Medulla oblongata (tissue), 1 donor: ENCODE measurements at regions not wholly inside any gene's neighbourhood (a gene's known extent, or its start where the extent isn't known, plus 50 kb on each side); places are given as distances from the start of the nearest gene placed in this dataset.
"Not testable (repeated sequence)": the region's sequence is repeated elsewhere in the genome, so short reads cannot be mapped to it uniquely, and the experiment has no call there.

Source experiments
- DNase-seq: peaks from one replicate; pipeline ENCODE4 v3.0.0-alpha.2; 2015; ENCODE audit errors: extremely low spot score

DNA sequence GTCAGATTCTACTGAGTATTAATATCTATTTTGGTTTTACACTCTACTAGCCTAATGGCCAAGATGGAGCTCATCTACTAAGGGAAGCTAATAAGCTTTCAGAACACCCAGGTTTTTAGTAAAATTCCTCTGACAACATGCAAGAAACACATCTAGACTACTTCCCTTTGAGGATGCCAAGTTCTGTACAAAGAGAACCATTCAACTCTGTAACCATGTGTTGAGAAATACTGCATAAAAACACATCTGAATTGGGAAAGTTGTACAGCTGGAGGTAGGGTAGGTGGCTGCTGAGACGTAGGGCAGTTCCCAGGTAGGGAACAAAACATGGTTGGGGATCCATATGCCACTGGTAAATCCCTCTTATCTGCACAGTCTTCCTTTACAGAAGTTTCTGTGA is 66.2 kb downstream of the SC5D start:
- no peak for DNase-seq

DNA sequence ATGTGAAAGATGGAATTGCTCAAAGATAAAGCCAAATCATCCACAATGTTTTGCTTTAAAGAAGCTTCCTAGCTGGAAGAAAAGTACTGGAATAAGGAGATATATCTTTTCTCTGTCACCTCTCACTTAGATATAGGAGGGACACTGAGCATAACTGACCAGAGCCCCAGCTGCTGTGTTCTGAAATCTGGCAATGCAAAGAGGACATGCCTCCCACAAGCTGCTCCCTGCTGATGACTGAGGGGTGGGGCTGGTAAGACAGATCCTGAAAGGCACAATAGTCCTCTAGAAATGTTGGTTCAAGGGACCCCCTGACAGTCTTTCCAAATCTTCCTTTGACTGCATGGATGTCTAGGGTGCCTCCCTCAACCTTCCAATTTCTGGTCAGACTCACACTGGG is 67.0 kb downstream of the SC5D start:
- no peak for DNase-seq

DNA sequence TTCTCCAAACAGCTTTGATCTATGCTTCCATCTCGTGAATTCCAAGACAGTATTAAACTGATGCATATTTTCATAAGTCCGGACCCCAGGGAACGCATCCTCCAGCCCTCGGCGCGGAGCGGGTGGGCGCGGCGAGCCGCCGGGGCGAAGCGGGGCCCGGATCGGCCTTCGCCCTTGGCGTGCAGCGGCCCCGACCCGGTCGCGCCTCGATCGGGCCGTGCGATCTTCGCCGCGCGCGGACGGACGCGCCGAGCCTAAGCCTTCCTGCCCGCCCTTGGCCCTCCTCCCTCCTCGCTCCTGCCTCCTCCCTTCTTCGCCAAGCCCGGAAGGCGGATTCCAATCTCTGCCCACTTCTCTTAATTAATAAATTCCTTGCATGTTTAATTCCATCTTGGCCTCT is 70.4 kb downstream of the SC5D start:
- not testable (repeated sequence) for DNase-seq

DNA sequence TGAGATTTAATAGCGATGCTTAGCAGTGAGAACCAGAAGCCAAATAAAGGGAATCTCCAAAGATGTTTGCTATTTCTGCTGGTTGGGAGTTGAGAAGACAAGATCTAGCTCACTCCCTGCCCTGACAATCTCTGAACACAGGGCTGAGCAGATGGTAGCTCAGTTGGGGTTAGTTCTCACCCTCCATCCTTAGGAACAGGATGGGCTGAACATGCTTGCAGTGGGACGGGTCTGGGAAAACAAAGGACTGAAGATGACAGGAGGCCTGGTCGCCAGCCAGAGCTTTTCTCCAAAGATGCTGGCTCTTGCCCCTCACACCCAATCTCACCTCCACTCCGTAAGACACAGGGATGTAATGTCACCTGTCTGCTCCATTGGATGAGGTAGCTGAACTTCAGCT is 72.7 kb downstream of the SC5D start:
- no peak for DNase-seq

DNA sequence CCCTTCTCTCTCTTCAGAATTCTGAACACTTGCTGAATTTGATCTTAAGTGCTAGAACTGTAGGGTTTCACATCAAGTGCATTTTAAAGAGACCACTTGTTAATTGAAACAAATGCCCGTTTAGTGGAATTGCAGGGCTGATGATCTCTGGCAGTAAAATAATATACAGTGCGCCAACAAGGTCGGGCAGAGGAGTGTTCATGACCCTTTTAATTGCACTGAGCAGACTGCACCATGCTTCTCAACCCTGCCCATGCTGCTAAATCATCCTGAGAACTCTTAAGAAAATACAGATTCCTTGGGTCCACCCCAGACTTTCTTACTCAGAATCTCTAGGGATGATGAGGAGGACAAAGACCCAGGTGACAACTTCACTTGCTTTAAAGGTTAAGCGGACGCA is 73.5 kb downstream of the SC5D start:
- DNase-seq, result no peak

DNA sequence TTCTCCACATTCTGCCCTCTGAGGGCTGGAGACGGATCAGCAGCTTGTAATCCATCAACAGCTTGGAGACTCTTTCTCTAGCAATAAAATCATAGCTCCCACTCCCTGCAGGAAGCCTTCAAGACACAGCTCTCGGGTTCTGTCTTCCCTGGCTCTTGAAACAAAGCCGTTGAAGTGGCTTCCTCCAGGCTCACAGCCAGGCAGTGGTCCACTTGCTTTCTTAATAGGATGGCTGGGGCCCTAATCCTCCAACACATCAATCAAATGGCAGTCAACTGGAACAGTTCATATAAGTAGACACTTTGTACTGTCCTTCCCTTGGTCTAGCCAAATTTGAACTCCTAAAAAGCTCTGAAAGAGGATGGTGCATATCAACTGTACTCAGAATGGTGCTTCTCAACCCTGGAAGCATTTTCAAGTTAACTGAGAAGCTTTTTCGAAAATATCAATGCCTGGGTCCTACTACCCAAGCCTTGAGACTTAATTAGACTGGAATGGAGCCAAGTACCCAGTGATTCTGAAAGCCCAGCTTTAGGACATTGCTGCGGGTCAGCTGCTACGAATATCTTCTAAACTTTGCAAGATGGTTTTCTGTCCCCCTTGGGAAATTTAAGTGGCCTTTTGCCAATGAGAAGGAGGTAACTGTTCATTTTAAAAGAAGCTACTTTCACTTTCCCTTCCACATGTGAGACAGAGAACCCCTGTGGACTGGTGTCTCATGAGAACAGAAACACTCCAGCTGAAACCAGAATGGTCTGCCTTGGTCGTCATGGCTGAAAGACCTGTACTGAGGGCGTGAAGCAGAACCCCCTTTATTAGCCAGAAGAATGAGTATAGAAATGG is 74.7 kb downstream of the SC5D start:
- DNase-seq, result peak; percentile 70

DNA sequence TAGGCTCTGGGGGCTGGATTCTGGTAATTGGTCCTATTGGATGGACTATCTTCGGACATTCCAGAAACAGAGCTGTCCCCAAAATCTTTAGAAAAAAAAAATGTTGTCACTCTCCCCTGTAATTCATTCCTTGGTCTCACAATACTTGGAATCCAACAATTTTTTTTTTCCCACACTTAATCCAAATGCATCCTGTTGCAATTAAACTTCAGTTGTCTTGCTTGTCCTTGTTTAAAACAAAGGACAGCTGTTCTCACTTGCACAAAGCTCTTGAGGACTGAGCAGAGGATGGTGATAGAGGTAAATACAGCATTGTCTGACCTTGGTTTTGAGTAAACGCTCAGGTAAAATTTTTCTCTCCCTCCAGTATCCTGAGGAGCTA is 75.3 kb downstream of the SC5D start:
- no peak for DNase-seq

DNA sequence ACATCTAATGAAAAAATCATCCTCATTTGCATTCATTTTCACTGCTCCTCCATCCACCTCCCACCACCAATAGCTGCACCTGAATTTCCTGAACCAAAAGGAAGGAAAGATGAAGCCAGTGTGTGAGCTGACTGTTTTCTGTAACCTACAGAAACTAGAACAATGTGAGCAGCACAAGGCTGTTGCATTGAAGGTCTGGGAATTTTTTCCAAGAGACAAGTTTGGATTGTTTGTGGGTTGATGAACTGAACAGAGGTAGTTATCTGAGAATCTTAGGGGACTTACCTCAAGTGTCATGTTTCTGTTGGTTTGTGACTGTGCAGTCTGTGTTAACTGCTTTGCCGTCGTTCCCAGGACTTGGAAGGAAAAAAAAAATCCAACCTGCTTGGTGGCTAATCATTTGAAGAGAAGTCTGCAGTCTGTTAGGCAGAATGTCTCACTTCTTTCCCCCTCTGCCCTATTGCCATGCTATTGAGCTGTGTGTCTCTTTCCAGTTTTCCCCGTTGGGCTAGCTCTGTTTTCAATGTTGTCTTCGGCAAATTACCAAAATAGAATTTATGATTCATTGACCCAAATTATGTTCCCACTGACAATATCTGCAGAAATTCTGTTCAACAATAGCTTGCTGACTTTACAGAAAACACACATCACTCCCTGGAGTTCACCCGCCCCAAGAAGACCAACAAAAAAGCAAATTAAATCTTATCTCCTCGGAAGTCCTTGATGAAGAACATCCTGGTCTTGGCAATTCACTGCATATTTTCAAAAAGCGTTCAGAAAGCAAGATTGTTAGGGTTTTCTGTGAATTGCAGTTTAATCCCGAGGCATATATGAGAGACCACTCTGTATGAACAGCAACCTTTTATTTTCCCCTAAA is 76.0 kb downstream of the SC5D start:
- no peak for DNase-seq

DNA sequence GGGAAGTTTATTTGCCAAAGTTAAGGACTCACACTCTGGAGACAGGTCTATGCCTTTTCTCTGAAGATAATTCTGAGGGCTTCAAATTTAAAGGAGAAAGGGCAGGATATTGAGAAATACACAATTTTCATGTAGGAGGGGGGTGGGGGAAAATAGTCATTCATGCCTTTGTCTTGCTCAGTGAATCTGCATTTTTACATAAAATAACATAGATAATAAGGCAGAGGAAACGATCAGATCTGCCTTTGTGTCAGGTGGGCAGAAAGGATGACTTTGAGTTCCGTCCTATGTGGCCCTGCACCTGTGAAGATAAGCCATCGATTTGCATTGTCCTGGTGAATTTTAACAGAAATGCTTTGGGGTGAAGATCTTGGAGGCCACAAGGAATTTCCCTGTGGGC is 76.8 kb downstream of the SC5D start:
- DNase-seq, result no peak

DNA sequence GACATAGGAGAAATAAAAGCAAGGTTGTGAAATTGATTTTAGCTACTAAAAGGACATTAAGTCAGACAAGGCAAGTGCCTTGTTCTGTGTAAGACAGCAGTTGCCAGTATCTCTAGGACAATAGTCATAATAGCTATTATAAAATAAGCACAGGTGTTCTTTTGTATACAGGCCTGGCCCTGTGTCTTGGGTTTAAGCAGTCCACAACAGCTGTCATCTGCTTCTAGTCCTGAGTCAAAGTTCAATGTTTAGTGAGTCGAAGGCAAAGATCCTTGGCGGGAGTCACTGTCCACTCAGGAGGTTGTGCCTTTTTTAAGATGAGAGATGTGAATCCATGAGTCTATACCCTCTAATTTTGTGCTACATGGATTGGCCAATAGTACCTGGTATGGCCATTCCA is 79.5 kb downstream of the SC5D start:
- DNase-seq, result no peak

DNA sequence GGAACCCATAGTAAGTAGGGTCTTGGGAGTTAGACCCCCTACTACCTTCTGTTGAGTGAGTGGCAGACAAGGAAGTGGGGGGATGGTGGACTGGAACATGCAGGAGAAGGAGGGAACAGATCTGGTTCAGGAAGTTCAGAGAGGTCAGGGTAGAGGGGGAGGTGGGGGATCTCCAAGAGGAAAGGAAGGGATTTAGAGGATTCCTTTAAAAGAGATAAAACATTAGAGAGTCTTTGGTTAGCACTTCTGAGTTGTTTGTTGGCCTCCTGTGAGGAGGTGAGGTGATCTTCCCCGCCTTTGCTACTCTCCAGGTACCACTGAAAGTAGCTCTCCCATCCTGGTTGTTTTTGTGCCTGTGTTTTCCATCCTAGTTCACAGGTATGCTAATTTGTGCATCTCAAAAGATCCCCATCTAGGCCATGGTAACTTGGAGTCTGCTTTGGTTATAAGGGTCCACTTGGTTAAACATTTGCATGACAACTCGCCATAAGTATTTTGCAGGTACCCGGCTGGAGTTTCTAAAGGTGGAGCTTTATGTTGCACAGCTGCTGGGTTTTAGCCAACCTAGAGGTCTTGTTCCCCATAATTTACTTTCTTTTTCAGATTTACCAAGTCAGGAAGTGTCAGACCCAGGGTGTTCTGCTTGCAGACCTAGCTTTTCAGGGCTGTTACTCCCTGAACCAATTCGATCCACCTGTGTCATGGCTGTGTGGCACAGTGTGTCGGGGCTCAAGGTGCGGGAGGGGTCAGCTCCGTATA is 79.3 kb upstream of the SORL1 start:
- no peak for DNase-seq

DNA sequence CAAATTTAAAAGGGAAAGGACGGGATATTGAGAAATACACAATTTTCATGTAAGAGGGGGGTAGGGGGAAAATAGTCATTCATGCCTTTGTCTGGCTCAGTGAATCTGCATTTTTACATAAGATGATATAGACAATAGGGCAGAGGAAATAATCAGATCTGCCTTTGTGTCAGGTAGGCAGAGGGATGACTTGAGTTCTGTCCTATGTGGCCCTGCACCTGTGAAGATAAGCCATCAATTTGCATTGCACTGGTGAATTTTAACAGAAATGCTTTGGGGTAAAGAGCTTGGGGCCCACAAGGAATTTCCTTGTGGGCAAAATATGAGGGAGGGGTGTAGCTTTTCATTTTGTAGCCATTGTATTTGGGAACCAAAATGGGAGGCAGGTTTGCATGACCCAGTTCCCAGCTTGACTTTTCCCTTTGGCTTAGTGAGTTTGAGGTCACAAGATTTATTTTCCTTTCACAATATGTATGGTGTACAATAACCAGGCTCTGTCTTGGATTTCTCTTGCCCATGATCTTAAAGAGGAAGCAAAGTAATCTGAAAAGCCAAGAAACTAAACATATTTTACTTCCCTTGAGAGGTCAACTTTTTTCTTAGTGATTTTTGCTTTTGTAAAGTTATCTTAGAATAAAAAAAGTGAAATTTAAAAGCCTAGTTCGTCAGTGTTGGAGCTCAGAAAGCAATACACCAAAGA is 77.7 kb upstream of the SORL1 start:
- no peak for DNase-seq

DNA sequence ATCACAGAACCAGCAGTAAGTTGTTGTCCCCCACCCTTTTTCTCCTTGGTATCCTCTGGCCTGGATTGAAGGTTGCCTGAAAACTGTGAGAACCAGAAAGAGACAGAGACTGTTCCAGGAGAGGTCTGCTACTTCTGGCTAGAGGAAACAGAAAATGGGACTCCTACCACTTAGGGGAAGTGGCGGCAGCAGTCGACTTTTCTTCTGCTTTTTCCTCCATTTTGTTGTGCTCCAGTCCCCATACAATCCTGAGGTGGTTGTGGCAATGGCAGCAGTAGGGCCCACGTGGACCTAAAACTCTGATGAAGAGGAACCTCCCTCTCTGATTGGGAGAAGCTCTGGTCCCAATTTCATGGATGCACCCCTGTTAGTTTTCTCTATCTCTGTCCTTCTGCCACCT is 76.0 kb upstream of the SORL1 start:
- no peak for DNase-seq

DNA sequence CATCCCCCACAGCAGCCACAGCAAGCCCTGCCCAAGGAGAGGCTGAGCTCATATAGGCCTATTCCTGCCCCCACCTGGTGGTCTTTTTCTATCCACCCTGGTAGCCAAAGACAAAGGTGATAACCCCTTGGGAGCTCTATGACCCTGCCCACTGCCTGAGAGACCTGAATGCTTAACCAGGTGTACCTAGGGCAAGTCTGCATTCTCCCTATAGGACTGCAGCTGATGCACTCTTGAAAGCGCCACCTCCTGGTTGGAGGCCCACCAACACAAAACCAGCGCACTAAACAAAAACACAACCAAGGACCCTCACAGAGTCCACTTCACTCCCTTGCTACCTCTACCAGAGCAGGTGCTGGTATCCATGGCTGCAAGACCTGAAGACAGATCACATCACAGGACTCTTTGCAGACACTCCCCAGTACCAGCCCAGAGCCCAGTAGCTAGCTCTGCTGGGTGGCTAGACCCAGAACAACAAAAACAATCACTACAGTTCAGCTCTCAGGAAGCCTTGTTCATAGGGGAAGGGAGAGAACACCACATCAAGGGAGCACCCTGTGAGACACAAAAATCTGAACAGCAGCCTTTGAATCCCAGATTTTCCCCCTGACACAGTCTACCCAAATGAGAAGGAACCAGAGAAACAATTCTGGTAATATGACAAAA is 72.8 kb upstream of the SORL1 start:
- DNase-seq, result not testable (repeated sequence)

DNA sequence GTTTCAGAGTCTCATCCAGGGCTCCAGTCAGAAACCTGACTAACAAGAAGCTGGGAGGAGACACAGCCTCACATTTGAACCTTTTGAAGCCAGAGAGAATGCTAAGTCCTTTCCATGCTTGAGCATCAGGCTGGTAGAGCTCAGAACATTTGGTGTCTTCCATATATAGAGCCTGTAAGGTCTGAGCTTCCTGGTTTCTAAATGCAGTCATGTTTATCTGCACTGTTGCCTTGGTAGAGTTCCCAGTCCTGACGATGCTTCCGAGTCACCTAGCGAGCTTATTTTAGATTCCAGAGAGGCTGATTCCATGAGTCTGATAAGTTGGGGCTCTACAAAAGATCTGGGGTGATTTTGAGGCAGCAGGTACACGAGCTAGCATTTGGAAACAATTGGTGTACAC is 68.4 kb upstream of the SORL1 start:
- no peak for DNase-seq

DNA sequence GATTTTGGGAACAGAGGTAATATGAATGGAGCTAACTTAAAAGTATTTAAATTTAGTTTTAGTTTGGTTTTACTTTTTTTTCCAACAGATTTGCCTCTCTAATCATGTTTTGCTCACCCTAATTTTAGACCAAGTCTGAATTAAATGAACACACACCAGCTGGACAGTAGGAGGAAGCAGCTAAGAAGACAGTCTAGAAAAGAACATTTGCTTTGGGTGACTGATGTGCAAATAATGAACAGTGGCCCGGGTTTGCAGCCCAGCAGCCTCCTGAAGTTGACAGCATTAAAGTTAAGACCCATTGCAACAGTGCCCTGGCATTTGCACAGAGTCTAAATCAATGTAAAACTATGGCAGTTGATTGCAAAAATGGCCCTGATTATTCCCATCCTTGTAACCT is 66.4 kb upstream of the SORL1 start:
- DNase-seq, result no peak
